AG09309 (cell line): ENCODE measurements at regions not wholly inside any gene's neighbourhood (a gene's known extent, or its start where the extent isn't known, plus 50 kb on each side); places are given as distances from the start of the nearest gene placed in this dataset.

ENCODE experiments used
- DNase-seq: peaks from one replicate; pipeline ENCODE4 v3.0.0-alpha.2; 2010; ENCODE audit warnings: low read depth
- H3K4me3 ChIP-seq: 2 replicates; pipeline ENCODE4 v1.5.1; 2011; ENCODE audit warnings: mild to moderate bottlenecking, low read depth, low read length, moderate library complexity; ENCODE audit not compliant: control insufficient read depth
- TF ChIP-seq, protein P1 (sequence below): IDR thresholded peaks from 2 replicates; pipeline ENCODE4 v1.5.1; 2011; ENCODE audit warnings: mild to moderate bottlenecking, low read depth, low read length, inconsistent platforms; ENCODE audit not compliant: insufficient read depth, control insufficient read depth; ENCODE audit errors: missing control alignments

- TF ChIP-seq, protein P1, sequence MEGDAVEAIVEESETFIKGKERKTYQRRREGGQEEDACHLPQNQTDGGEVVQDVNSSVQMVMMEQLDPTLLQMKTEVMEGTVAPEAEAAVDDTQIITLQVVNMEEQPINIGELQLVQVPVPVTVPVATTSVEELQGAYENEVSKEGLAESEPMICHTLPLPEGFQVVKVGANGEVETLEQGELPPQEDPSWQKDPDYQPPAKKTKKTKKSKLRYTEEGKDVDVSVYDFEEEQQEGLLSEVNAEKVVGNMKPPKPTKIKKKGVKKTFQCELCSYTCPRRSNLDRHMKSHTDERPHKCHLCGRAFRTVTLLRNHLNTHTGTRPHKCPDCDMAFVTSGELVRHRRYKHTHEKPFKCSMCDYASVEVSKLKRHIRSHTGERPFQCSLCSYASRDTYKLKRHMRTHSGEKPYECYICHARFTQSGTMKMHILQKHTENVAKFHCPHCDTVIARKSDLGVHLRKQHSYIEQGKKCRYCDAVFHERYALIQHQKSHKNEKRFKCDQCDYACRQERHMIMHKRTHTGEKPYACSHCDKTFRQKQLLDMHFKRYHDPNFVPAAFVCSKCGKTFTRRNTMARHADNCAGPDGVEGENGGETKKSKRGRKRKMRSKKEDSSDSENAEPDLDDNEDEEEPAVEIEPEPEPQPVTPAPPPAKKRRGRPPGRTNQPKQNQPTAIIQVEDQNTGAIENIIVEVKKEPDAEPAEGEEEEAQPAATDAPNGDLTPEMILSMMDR, result no peak
- DNase-seq, result no peak
- no peak overlapping the region for H3K4me3 ChIP-seq
Observed at GRCh38 chr13:68124437-68125086, 894.4 kb upstream of the PCDH9 start.

- no peak for DNase-seq
- no peak overlapping the region for H3K4me3 ChIP-seq
- TF ChIP-seq, protein P1, result no peak
Observed at GRCh38 chr13:68110178-68110768, 880.1 kb upstream of the PCDH9 start.

GRCh38 chr13:68107667-68108066, 877.5 kb upstream of the PCDH9 start:
- TF ChIP-seq, protein P1, result no peak
- no peak for DNase-seq
- H3K4me3 ChIP-seq, result no peak overlapping the region

- DNase-seq, result no peak
Observed at GRCh38 chr13:68099631-68100030, 869.5 kb upstream of the PCDH9 start.

DNA sequence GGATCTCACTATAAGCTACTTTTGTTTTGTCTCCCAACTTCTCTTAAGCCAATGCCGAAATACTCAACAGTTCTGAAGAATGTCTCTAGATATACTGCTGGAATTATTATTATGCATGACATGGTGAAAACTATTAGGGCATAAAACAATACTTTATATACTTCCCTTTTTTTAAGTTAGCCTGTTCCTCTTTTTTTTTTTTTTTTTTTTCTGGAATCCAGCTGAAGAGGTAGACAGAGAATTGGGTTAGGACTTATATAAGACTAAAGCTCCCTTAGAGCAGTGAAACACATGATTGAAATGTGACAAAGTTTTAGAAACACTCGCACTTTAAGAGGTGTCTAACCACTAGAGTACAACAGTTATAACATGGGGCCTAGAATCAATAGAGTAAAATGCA, 850.9 kb upstream of the PCDH9 start:
- DNase-seq, result no peak
- TF ChIP-seq, protein P1, result no peak
- no peak overlapping the region for H3K4me3 ChIP-seq

More at GRCh38 chr13:68099631-68100030, 869.5 kb upstream of the PCDH9 start:
- TF ChIP-seq, protein P1, result no peak
- H3K4me3 ChIP-seq, result no peak overlapping the region

- TF ChIP-seq, protein P1, result no peak
- no peak overlapping the region for H3K4me3 ChIP-seq
- no peak for DNase-seq
Observed at GRCh38 chr13:68078874-68079273, 848.7 kb upstream of the PCDH9 start.
